ENCODE measurements at regions not wholly inside any gene's neighbourhood (a gene's known extent, or its start where the extent isn't known, plus 50 kb on each side); places are given as distances from the start of the nearest gene placed in this dataset.

DNA sequence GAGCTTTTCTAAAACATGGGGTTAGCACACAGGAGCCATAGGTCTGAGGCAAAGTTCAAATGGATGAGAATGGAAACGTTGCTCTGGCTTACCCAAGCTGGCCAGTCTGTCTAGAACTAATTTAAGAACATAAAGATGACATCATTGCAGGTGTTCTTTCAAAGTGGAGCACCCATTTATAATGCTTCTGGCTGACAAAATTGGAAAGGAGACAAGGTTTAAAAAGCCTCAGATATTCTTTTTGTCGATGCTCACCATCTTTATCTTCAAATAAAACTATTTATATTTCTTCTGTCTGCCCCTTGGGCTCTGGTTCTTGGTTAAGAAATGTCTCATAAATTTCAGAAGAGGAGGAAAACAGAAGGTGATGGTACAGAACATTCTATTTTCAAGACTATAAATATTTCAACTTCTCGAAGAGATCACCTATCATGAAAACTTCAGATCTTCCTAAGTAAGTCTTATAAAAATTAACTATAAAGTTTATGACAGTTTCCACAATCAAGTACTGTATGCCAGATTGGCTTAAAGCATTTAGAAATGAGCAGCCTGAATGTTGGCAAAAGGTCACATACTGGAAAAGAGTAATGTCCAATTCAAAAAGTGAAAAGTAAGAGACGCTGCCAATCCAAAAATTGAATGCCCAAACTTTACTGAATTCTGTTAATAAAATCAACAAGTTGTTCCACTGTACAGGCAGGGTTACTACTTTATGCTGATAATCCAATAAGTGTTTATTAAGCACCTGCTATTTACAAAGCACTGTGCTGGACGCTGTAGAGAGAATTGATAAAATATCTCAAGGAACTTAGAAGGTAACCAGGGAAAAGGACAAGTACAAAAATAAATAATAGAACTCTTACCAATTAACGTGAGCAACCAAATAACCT is 92.0 kb downstream of the ETS2 start:
- H3K4me1 ChIP-seq = no peaks in the 10 kb centered on the region
- DNase-seq (no peak), ATAC-seq (no peak)
- TF ChIP-seq, protein P1, sequence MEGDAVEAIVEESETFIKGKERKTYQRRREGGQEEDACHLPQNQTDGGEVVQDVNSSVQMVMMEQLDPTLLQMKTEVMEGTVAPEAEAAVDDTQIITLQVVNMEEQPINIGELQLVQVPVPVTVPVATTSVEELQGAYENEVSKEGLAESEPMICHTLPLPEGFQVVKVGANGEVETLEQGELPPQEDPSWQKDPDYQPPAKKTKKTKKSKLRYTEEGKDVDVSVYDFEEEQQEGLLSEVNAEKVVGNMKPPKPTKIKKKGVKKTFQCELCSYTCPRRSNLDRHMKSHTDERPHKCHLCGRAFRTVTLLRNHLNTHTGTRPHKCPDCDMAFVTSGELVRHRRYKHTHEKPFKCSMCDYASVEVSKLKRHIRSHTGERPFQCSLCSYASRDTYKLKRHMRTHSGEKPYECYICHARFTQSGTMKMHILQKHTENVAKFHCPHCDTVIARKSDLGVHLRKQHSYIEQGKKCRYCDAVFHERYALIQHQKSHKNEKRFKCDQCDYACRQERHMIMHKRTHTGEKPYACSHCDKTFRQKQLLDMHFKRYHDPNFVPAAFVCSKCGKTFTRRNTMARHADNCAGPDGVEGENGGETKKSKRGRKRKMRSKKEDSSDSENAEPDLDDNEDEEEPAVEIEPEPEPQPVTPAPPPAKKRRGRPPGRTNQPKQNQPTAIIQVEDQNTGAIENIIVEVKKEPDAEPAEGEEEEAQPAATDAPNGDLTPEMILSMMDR (IDR thresholded peaks at IDR 0.05) = no peak
- H3K4me3 ChIP-seq = no peak overlapping the region
- no peaks in the 10 kb centered on the region for H3K36me3 ChIP-seq
- H3K27me3 ChIP-seq = no peaks in the 10 kb centered on the region
- H3K9me3 ChIP-seq = no peaks in the 10 kb centered on the region
- H3K27ac ChIP-seq = no peak overlapping the region
- intact Hi-C loops (cut with DNase I) = no loop called here

DNA sequence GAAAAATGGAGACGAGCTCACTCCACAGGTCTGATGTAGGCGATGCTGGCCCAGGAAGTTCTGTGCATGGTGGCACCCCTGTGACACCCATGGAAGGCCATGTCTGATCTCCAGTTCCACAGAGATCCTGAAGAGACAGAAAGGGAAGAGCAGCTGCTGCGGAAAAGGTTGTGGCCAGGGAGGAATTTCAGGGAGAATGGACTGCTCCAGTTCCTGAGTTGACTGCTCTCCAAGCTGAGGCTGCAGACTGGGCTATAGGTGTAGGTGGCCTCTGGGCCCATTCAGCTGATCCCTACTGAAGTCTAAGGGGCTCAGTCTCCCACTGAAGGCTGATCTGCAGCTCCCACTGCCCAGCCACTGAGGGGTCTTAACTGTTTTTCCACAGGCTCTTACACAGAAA is 89.2 kb downstream of the ETS2 start:
- DNase-seq = no peak

DNA sequence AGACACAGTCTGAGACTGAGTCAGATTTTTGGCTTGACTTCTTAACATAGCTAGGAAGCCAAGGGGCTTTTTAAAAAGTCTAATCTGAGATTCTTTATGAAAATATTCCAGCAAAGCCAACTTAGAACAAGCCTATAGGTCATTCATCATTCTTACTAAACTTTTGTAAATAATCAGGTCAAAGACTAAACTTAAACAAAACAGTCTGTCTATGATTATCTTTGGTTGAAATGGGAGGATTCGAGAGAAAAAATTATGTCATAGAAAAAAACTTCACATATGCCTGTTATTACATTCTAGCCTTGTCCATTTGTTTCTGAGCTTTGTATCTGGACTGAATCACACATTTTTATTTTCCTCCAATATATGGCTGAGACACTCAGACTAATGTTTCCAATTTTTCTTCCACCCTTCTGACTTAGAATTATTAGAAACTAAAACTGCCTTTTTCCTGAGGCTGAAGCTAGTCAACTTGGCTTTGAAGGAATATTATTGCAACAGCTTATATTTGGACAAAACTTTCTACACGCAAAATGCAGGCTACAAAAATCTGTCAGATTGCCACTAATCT is 83.3 kb downstream of the ETS2 start:
- no peak overlapping the region for H3K4me3 ChIP-seq
- intact Hi-C loops (cut with DNase I) = no loop called here
- ATAC-seq (no peak), DNase-seq (no peak)
- H3K36me3 ChIP-seq = no peaks in the 10 kb centered on the region
- no peak overlapping the region for H3K27ac ChIP-seq
- H3K27me3 ChIP-seq = no peaks in the 10 kb centered on the region
- TF ChIP-seq, protein P1 (IDR thresholded peaks at IDR 0.05) = no peak
- peaks cover 5% of the 10 kb centered on the region for H3K9me3 ChIP-seq
- no peaks in the 10 kb centered on the region for H3K4me1 ChIP-seq

More for the DNA sequence above, 89.2 kb downstream of the ETS2 start:
- intact Hi-C loops (cut with DNase I) = no loop called here
- H3K4me3 ChIP-seq = no peak overlapping the region
- TF ChIP-seq, protein P1 (IDR thresholded peaks at IDR 0.05) = no peak
- no peak overlapping the region for H3K27ac ChIP-seq
- H3K4me1 ChIP-seq = no peaks in the 10 kb centered on the region
- no peaks in the 10 kb centered on the region for H3K9me3 ChIP-seq
- no peaks in the 10 kb centered on the region for H3K27me3 ChIP-seq
- H3K36me3 ChIP-seq = no peaks in the 10 kb centered on the region
- no peak for ATAC-seq

DNA sequence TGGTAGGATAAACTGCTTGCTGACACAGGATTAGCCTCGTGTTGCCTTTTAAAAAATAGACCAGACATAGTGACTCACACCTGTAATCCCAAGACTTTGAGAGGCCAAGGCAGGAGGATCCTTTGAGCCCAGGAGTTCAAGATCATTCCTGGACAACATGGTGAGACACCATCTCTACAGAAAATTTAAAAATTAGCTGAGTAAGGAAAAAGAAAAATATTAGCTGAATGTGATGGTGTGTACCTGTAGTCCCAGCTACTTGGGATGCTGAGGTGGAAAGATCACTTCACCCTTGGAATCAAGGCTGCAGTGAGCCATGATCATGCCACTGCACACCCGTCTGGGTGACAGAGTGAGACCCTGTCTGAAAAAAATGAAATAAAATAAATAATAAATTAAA is 82.0 kb downstream of the ETS2 start:
- TF ChIP-seq, protein P1 (IDR thresholded peaks at IDR 0.05) = no peak
- no peaks in the 10 kb centered on the region for H3K36me3 ChIP-seq
- no peaks in the 10 kb centered on the region for H3K4me1 ChIP-seq
- no peak overlapping the region for H3K27ac ChIP-seq
- peaks cover 5% of the 10 kb centered on the region for H3K9me3 ChIP-seq
- H3K27me3 ChIP-seq = no peaks in the 10 kb centered on the region
- intact Hi-C loops (cut with DNase I) = no loop called here
- no peak for DNase-seq
- no peak for ATAC-seq
- no peak overlapping the region for H3K4me3 ChIP-seq

DNA sequence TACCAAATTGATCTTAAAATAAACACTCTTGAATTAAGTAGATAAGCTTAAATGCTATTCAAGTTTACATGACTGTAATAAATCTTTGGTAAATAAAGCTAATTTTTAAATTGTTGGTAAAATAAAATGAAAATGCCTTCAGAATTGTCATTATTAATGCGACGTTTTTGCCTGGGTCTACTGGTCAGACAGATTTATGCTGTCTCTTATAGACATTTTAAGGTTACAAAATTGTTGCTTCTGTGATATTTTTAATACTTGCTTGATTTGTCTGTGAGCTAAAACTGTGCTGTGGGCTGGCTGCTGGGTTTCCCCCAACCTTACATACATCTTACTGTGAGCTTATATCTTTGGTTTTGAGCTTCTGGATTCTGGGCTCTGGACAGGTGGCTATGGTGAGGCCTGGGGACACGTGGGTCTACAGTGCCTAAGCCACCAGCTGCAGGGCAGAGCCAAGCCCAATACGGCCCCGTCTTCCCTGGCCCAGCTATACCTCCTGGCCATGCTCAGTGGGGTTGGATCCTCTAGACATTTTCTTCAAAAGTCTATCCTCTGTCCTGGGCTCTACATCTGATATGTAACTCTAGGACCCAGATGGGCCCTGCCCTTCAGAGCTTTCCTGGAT is 81.4 kb downstream of the ETS2 start:
- H3K9me3 ChIP-seq = peaks cover 5% of the 10 kb centered on the region
- ATAC-seq (no peak), DNase-seq (no peak)
- intact Hi-C loops (cut with DNase I) = no loop called here
- no peaks in the 10 kb centered on the region for H3K27me3 ChIP-seq
- TF ChIP-seq, protein P1 (IDR thresholded peaks at IDR 0.05) = no peak
- no peaks in the 10 kb centered on the region for H3K36me3 ChIP-seq
- H3K4me3 ChIP-seq = no peak overlapping the region
- H3K27ac ChIP-seq = no peak overlapping the region
- no peaks in the 10 kb centered on the region for H3K4me1 ChIP-seq

Data from upper lobe of right lung (tissue), 1 donor.